H9 (cell line): ENCODE measurements at regions not wholly inside any gene's neighbourhood (a gene's known extent, or its start where the extent isn't known, plus 50 kb on each side); places are given as distances from the start of the nearest gene placed in this dataset.

Experiments used
- DNase-seq: peaks from one replicate; pipeline ENCODE4 v3.0.0-alpha.2; 2017
- H2AFZ ChIP-seq: one replicate; pipeline ENCODE4 v1.6.1; 2013; ENCODE audit warnings: mild to moderate bottlenecking, low read length, control low read depth, moderate library complexity
- H2AK5ac ChIP-seq: 2 replicates; pipeline ENCODE4 v1.6.1; 2013; ENCODE audit warnings: low read length, control low read depth, mixed read lengths; ENCODE audit not compliant: insufficient read length
- H2BK120ac ChIP-seq: one replicate; pipeline ENCODE4 v1.6.1; 2013; ENCODE audit warnings: low read depth, mild to moderate bottlenecking, low read length, control low read depth, inconsistent platforms; ENCODE audit not compliant: poor library complexity, severe bottlenecking
- H2BK12ac ChIP-seq: 2 replicates; pipeline ENCODE4 v1.6.1; 2013; ENCODE audit warnings: low read length, control low read depth, mixed read lengths, low read depth; ENCODE audit not compliant: insufficient read length
- H2BK15ac ChIP-seq: 2 replicates; pipeline ENCODE4 v1.6.1; 2013; ENCODE audit warnings: low read depth, low read length, control low read depth
- H2BK20ac ChIP-seq: one replicate; pipeline ENCODE4 v1.6.1; 2013; ENCODE audit warnings: low read depth, mild to moderate bottlenecking, low read length, control low read depth, inconsistent platforms; ENCODE audit not compliant: poor library complexity, severe bottlenecking
- H2BK5ac ChIP-seq: 2 replicates; pipeline ENCODE4 v1.6.1; 2013; ENCODE audit warnings: low read length, control low read depth, mixed read lengths; ENCODE audit not compliant: insufficient read length
- H3K14ac ChIP-seq: 2 replicates; pipeline ENCODE4 v1.6.1; 2013; ENCODE audit warnings: low read length, control low read depth; ENCODE audit not compliant: insufficient read depth
- H3K18ac ChIP-seq: 2 replicates; pipeline ENCODE4 v1.6.1; 2013; ENCODE audit warnings: low read depth, mild to moderate bottlenecking, mixed read lengths, low read length, control low read depth; ENCODE audit not compliant: insufficient read length
- H3K23ac ChIP-seq: 2 replicates; pipeline ENCODE4 v1.6.1; 2013; ENCODE audit warnings: low read length, control low read depth, mixed read lengths, low read depth; ENCODE audit not compliant: insufficient read length
- H3K23me2 ChIP-seq: 2 replicates; pipeline ENCODE4 v1.6.1; 2013; ENCODE audit warnings: low read depth, mild to moderate bottlenecking, mixed read lengths, low read length, control low read depth; ENCODE audit not compliant: insufficient read length, poor library complexity, severe bottlenecking
- H3K27ac ChIP-seq: 2 replicates; pipeline ENCODE4 v1.5.1; 2013; ENCODE audit warnings: low read length, control low read depth, mixed read lengths, low read depth; ENCODE audit not compliant: insufficient read length
- H3K27me3 ChIP-seq: 2 replicates; pipeline ENCODE4 v1.6.1; 2013; ENCODE audit warnings: low read length, control low read depth, inconsistent platforms; ENCODE audit not compliant: insufficient read depth
- H3K4ac ChIP-seq: 2 replicates; pipeline ENCODE4 v1.6.1; 2013; ENCODE audit warnings: low read depth, mild to moderate bottlenecking, control low read depth, inconsistent platforms, low read length, moderate library complexity
- H3K4me1 ChIP-seq: 2 replicates; pipeline ENCODE4 v1.6.1; 2013; ENCODE audit warnings: low read length, control low read depth, inconsistent platforms; ENCODE audit not compliant: insufficient read depth
- H3K4me2 ChIP-seq: 2 replicates; pipeline ENCODE4 v1.6.1; 2013; ENCODE audit warnings: low read length, control low read depth, mixed read lengths; ENCODE audit not compliant: insufficient read length, insufficient read depth
- H3K56ac ChIP-seq: 2 replicates; pipeline ENCODE4 v1.6.1; 2013; ENCODE audit warnings: low read depth, mild to moderate bottlenecking, mixed read lengths, low read length, control low read depth; ENCODE audit not compliant: insufficient read length
- H3K79me1 ChIP-seq: 2 replicates; pipeline ENCODE4 v1.6.1; 2013; ENCODE audit warnings: low read depth, mild to moderate bottlenecking, moderate library complexity, low read length, control low read depth, inconsistent platforms; ENCODE audit not compliant: insufficient read depth, poor library complexity, severe bottlenecking
- H3K79me2 ChIP-seq: 2 replicates; pipeline ENCODE4 v1.6.1; 2013; ENCODE audit warnings: low read length, control low read depth, inconsistent platforms; ENCODE audit not compliant: insufficient read depth
- H3K9ac ChIP-seq: 2 replicates; pipeline ENCODE4 v1.6.1; 2013; ENCODE audit warnings: low read length, control low read depth, mixed read lengths; ENCODE audit not compliant: insufficient read length; ENCODE audit errors: extremely low read depth
- H3K9me3 ChIP-seq: one replicate; pipeline ENCODE4 v1.6.1; 2013; ENCODE audit warnings: low read depth, low read length, inconsistent platforms; ENCODE audit not compliant: control insufficient read depth
- H3T11ph ChIP-seq: one replicate; pipeline ENCODE4 v1.6.1; 2013; ENCODE audit warnings: mild to moderate bottlenecking, low read length, control low read depth, inconsistent platforms
- H4K20me1 ChIP-seq: one replicate; pipeline ENCODE4 v1.6.1; 2013; ENCODE audit not compliant: control insufficient read depth, insufficient read length, insufficient read depth
- H4K5ac ChIP-seq: 2 replicates; pipeline ENCODE4 v1.6.1; 2013; ENCODE audit warnings: low read depth, mild to moderate bottlenecking, mixed read lengths, low read length, control low read depth; ENCODE audit not compliant: insufficient read length
- H4K8ac ChIP-seq: replicated peaks from 2 replicates; pipeline ENCODE4 v1.6.1; 2013; ENCODE audit warnings: low read length, control low read depth, mixed read lengths, low read depth; ENCODE audit not compliant: insufficient read length
- H4K91ac ChIP-seq: 2 replicates; pipeline ENCODE4 v1.6.1; 2013; ENCODE audit warnings: low read depth, mild to moderate bottlenecking, moderate library complexity, mixed read lengths, low read length, control low read depth; ENCODE audit not compliant: insufficient read length
- H3K27ac Mint-ChIP-seq, 3 experiments: 2 replicates in 2 of 3; 3 replicates in 1 of 3; pipeline ENCODE4 v1.8.0; 2020 to 2021; ENCODE audit warnings: mixed read lengths in 3 of 3, mild to moderate bottlenecking in 1 of 3, moderate library complexity in 1 of 3
- H3K27me3 Mint-ChIP-seq: 2 replicates; pipeline ENCODE4 v1.8.0; 2021; ENCODE audit warnings: low read depth, mild to moderate bottlenecking, moderate library complexity, mixed read lengths
- H3K36me3 Mint-ChIP-seq, 3 experiments: 2 replicates in 2 of 3; 3 replicates in 1 of 3; pipeline ENCODE4 v1.8.0; 2020 to 2021; ENCODE audit warnings: low read depth in 3 of 3, mixed read lengths in 3 of 3; ENCODE audit not compliant: insufficient read depth in 1 of 3
- H3K4me1 Mint-ChIP-seq, 2 experiments: 2 replicates each; pipeline ENCODE4 v1.8.0; 2020; ENCODE audit warnings: mixed read lengths in 2 of 2
- H3K4me3 Mint-ChIP-seq, 2 experiments: 2 replicates in 1 of 2; 3 replicates in 1 of 2; pipeline ENCODE4 v1.8.0; 2020 to 2021; ENCODE audit warnings: mild to moderate bottlenecking in 2 of 2, mixed read lengths in 2 of 2, moderate library complexity in 1 of 2
- H3K9me3 Mint-ChIP-seq, 2 experiments: 2 replicates in 1 of 2; 3 replicates in 1 of 2; pipeline ENCODE4 v1.8.0; 2020; ENCODE audit warnings: mild to moderate bottlenecking in 2 of 2, mixed read lengths in 2 of 2, moderate library complexity in 1 of 2
- WGBS: extraction: QIAGEN DNeasy Blood & Tissue Kit; methylation state at CpG from one replicate; pipeline ENCODE4 v1.1.7; 2013; ENCODE audit warnings: missing lambda C conversion rate, low lambda C conversion rate, mixed read lengths; ENCODE audit not compliant: insufficient read length; ENCODE audit errors: extremely low coverage; 5-methylcytosine and 5-hydroxymethylcytosine counted together
- TF ChIP-seq, protein P1 (sequence below): fragments of 200-600 bp; sonication (generic); conservative IDR thresholded peaks from 3 replicates; pipeline ENCODE4 v1.8.0; 2021; ENCODE audit warnings: antibody characterized with exemption, mild to moderate bottlenecking

DNA sequence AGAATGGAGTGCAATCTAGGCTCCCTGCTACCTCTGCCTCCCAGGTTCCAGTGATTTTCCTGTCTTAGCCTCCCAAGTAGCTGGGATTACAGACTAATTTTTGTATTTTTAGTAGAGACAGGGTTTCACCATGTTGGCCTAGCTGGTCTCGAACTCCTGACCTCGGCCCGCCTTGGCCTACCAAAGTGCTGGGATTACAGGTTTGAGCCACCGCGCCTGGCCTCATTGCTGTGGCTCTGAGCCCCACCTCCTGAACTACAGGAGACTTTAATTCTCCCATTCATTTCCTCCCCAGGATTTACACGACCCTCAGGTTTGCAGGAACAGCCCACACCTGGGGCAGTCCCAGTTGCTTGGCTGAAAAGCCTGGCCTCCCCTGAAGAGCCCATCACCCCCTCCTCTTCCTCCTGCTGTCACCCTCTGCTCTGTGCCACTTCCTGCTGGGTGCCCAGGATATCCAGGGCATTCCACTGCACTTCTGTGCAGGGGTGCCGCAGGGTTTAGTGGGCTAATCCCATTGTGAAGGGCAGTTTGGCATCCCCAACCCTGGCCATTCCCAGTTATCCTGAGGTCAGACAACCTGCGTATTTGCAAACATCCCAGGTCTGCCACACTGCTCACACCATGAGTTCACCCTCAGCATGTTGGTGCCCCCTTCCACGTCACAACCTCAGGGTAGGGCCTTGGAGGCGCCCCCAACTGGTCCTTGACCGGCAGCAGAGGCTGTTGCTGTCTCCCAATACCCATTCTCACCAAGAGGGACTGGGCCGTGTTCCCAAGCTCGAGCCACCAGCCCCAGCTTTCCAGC, 265.0 kb upstream of the IRX4 start:
- no peak overlapping the region for H2BK15ac ChIP-seq
- no peak overlapping the region for H2BK120ac ChIP-seq
- no peak overlapping the region for H3K27ac ChIP-seq
- no peak overlapping the region for H3K14ac ChIP-seq
- no peak overlapping the region for H2BK5ac ChIP-seq
- no peaks in the 10 kb centered on the region for H3K9me3 ChIP-seq
- no peak overlapping the region for H2BK20ac ChIP-seq
- peaks cover 18% of the 10 kb centered on the region for H3K27me3 Mint-ChIP-seq
- no CpG with 5 or more reads among the region's 13 CpGs for WGBS
- H3K36me3 Mint-ChIP-seq, result peaks cover 0 to 2% (median 0%) of the 10 kb centered on the region in 3 experiments; a peak in 1 of 7 replicates
- H3K4ac ChIP-seq, result no peak overlapping the region
- no peak overlapping the region for H3K4me3 Mint-ChIP-seq
- H2BK12ac ChIP-seq, result no peak overlapping the region
- peaks cover 2 to 7% of the 10 kb centered on the region in 2 experiments; a peak in 2 of 5 replicates for H3K9me3 Mint-ChIP-seq
- H3K4me1 ChIP-seq, result no peaks in the 10 kb centered on the region; the same call in 1 of the 2 replicates
- no peak overlapping the region for H4K91ac ChIP-seq
- H3K9ac ChIP-seq, result no peak overlapping the region
- H3K27ac Mint-ChIP-seq, result no peak overlapping the region
- peak; percentile 69 for DNase-seq
- H3K56ac ChIP-seq, result no peak overlapping the region
- no peak overlapping the region for H4K5ac ChIP-seq
- H3K27me3 ChIP-seq, result no peaks in the 10 kb centered on the region
- H2AFZ ChIP-seq, result no peak overlapping the region
- no peak overlapping the region for H2AK5ac ChIP-seq
- no peak overlapping the region for H3K18ac ChIP-seq
- H3K79me2 ChIP-seq, result no peaks in the 10 kb centered on the region
- H3K4me1 Mint-ChIP-seq, result peaks cover 9 to 19% of the 10 kb centered on the region in 2 experiments
- no peak overlapping the region for H3T11ph ChIP-seq
- no peak overlapping the region for H3K23ac ChIP-seq
- H4K8ac ChIP-seq, result no peak overlapping the region
- peaks cover 2% of the 10 kb centered on the region for H3K23me2 ChIP-seq
- no peaks in the 10 kb centered on the region for H4K20me1 ChIP-seq
- TF ChIP-seq, protein P1, sequence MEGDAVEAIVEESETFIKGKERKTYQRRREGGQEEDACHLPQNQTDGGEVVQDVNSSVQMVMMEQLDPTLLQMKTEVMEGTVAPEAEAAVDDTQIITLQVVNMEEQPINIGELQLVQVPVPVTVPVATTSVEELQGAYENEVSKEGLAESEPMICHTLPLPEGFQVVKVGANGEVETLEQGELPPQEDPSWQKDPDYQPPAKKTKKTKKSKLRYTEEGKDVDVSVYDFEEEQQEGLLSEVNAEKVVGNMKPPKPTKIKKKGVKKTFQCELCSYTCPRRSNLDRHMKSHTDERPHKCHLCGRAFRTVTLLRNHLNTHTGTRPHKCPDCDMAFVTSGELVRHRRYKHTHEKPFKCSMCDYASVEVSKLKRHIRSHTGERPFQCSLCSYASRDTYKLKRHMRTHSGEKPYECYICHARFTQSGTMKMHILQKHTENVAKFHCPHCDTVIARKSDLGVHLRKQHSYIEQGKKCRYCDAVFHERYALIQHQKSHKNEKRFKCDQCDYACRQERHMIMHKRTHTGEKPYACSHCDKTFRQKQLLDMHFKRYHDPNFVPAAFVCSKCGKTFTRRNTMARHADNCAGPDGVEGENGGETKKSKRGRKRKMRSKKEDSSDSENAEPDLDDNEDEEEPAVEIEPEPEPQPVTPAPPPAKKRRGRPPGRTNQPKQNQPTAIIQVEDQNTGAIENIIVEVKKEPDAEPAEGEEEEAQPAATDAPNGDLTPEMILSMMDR, result peak; percentile 29; the same call in 1 of the 3 replicates
- H3K79me1 ChIP-seq, result no peaks in the 10 kb centered on the region
- no peak overlapping the region for H3K4me2 ChIP-seq
